ENCODE measurements at regions not wholly inside any gene's neighbourhood (a gene's known extent, or its start where the extent isn't known, plus 50 kb on each side); places are given as distances from the start of the nearest gene placed in this dataset.

- DNase-seq (ENCODE audit: low spot score) = no peak
Observed at GRCh38 chr5:99334936-99335335, 406.1 kb upstream of the CHD1 start.

- DNase-seq (ENCODE audit: low spot score) = no peak
Observed at GRCh38 chr5:99331061-99331460, 402.3 kb upstream of the CHD1 start.

- DNase-seq (ENCODE audit: low spot score) = no peak
Observed at GRCh38 chr5:99320436-99320835, 391.6 kb upstream of the CHD1 start.

GRCh38 chr5:99317136-99317535, 388.3 kb upstream of the CHD1 start:
- no peak for DNase-seq (ENCODE audit: low spot score)

- DNase-seq (ENCODE audit: low spot score) = no peak
Observed at GRCh38 chr5:99316484-99316883, 387.7 kb upstream of the CHD1 start.

GRCh38 chr5:99315413-99316183, 386.8 kb upstream of the CHD1 start:
- no peak for DNase-seq (ENCODE audit: low spot score)

GRCh38 chr5:99314721-99315120, 385.9 kb upstream of the CHD1 start:
- no peak for DNase-seq (ENCODE audit: low spot score)

- DNase-seq (ENCODE audit: low spot score) = no peak
Observed at GRCh38 chr5:99308131-99308530, 379.3 kb upstream of the CHD1 start.

GRCh38 chr5:99305045-99305580, 376.3 kb upstream of the CHD1 start:
- no peak for DNase-seq (ENCODE audit: low spot score)

GRCh38 chr5:99285606-99286005, 356.8 kb upstream of the CHD1 start:
- no peak for DNase-seq (ENCODE audit: low spot score)

GRCh38 chr5:99275128-99275527, 346.3 kb upstream of the CHD1 start:
- DNase-seq (ENCODE audit: low spot score) = no peak

- DNase-seq (ENCODE audit: low spot score) = no peak
Observed at GRCh38 chr5:99272576-99272975, 343.8 kb upstream of the CHD1 start.

GRCh38 chr5:99258819-99259218, 330.0 kb upstream of the CHD1 start:
- DNase-seq (ENCODE audit: low spot score) = no peak

- DNase-seq (ENCODE audit: low spot score) = no peak
Observed at GRCh38 chr5:99248066-99248465, 319.3 kb upstream of the CHD1 start.

- no peak for DNase-seq (ENCODE audit: low spot score)
Observed at GRCh38 chr5:99247346-99247745, 318.5 kb upstream of the CHD1 start.

- no peak for DNase-seq (ENCODE audit: low spot score)
Observed at GRCh38 chr5:99243111-99243510, 314.3 kb upstream of the CHD1 start.

- DNase-seq (ENCODE audit: low spot score) = no peak
Observed at GRCh38 chr5:99239826-99240360, 311.1 kb upstream of the CHD1 start.

- DNase-seq (ENCODE audit: low spot score) = no peak
Observed at GRCh38 chr5:99191206-99191745, 262.5 kb upstream of the CHD1 start.

- no peak for DNase-seq (ENCODE audit: low spot score)
Observed at GRCh38 chr5:99187611-99188010, 258.8 kb upstream of the CHD1 start.

- no peak for DNase-seq (ENCODE audit: low spot score)
Observed at GRCh38 chr5:99179206-99179605, 250.4 kb upstream of the CHD1 start.

- no peak for DNase-seq (ENCODE audit: low spot score)
Observed at GRCh38 chr5:99177796-99178195, 249.0 kb upstream of the CHD1 start.

GRCh38 chr5:99176186-99176585, 247.4 kb upstream of the CHD1 start:
- DNase-seq (ENCODE audit: low spot score) = no peak

GRCh38 chr5:99169309-99169708, 240.5 kb upstream of the CHD1 start:
- DNase-seq (ENCODE audit: low spot score) = no peak
